GM12878 (cell line): ENCODE measurements at regions not wholly inside any gene's neighbourhood (a gene's known extent, or its start where the extent isn't known, plus 50 kb on each side); places are given as distances from the start of the nearest gene placed in this dataset.

Experiments used
- ATAC-seq: fragments of 200-7000 bp; cut with Tn5 transposase; 3 replicates; pipeline ENCODE4 v1.9.1; 2020; ENCODE audit warnings: mild to moderate bottlenecking, moderate library complexity
- BruUV-seq: library from RNA; stranded (reverse); fragments of 400-500 nt; replicated peaks from 2 replicates; lab custom pipeline; 2021; lab: Mats Ljungman, UMichigan
- CTCF ChIA-PET: fragments of 300-600 bp; sonication (Branson Sonifier 250); formaldehyde crosslinking; extraction: SDS; loops from one replicate; lab custom pipeline; 2021; ENCODE audit warnings: inconsistent platforms; lab: Yijun Ruan, JAX
- POLR2A ChIA-PET: fragments of 350-600 bp; formaldehyde crosslinking; extraction: SDS; loops from one replicate; lab custom pipeline; 2021; ENCODE audit warnings: inconsistent platforms; lab: Charles Lee
- RAD21 ChIA-PET: fragments of 300-600 bp; sonication (Branson Sonifier 250); formaldehyde crosslinking; loops from one replicate; lab custom pipeline; 2023; ENCODE audit warnings: antibody characterized with exemption; ENCODE audit not compliant: unreplicated experiment; lab: Charles Lee
- SMC1A ChIA-PET: fragments of 300-600 bp; sonication (Branson Sonifier 250); formaldehyde crosslinking; loops from one replicate; lab custom pipeline; 2023; ENCODE audit not compliant: unreplicated experiment, uncharacterized antibody; lab: Charles Lee
- DNase-seq: peaks from one replicate; pipeline ENCODE4 v3.0.0-alpha.2; 2011; ENCODE audit warnings: low read depth, low spot score
- FAIRE-seq: peaks from 3 replicates; lab custom pipeline; 2011; peaks lifted over from hg19 to GRCh38; lab: Jason Lieb, UNC
- H2AFZ ChIP-seq: 2 replicates; pipeline ENCODE4 v1.6.0; 2011; ENCODE audit warnings: low read depth, low read length, control low read depth; ENCODE audit not compliant: control insufficient read depth
- H3K27ac ChIP-seq: 2 replicates; pipeline ENCODE4 v1.5.1; 2011; ENCODE audit warnings: control low read depth; ENCODE audit not compliant: control insufficient read depth, insufficient read depth
- H3K27me3 ChIP-seq, 2 experiments: replicated peaks in 1 of 2; 2 replicates each; pipeline versions ENCODE4 v1.6.0 to v1.6.1; 2011; ENCODE audit warnings: low read length in 1 of 2; ENCODE audit not compliant: control insufficient read depth in 2 of 2, insufficient read depth in 2 of 2
- H3K36me3 ChIP-seq, 2 experiments: 2 replicates each; pipeline ENCODE4 v1.5.1; 2011; ENCODE audit warnings: low read length in 1 of 2; ENCODE audit not compliant: control insufficient read depth in 2 of 2, insufficient read depth in 2 of 2
- H3K4me1 ChIP-seq: 2 replicates; pipeline ENCODE4 v1.6.1; 2011; ENCODE audit warnings: mild to moderate bottlenecking, low read length, moderate library complexity, mixed read lengths; ENCODE audit not compliant: control insufficient read depth, insufficient read depth
- H3K4me2 ChIP-seq: 2 replicates; pipeline ENCODE4 v1.6.0; 2011; ENCODE audit warnings: control low read depth; ENCODE audit not compliant: control insufficient read depth, insufficient read depth
- H3K4me3 ChIP-seq: fragments of 200-600 bp; sonication (generic); 2 replicates; pipeline ENCODE4 v1.5.1; 2016
- H3K79me2 ChIP-seq: 2 replicates; pipeline ENCODE4 v1.6.0; 2011; ENCODE audit warnings: low read length; ENCODE audit not compliant: control insufficient read depth, insufficient read depth
- H3K9ac ChIP-seq: 2 replicates; pipeline ENCODE4 v1.8.0; 2011; ENCODE audit warnings: low read length, control low read depth, mixed read lengths; ENCODE audit not compliant: control insufficient read depth, insufficient read depth
- H3K9me3 ChIP-seq: replicated peaks from 3 replicates; pipeline ENCODE4 v1.5.1; 2011; ENCODE audit warnings: mild to moderate bottlenecking, low read length; ENCODE audit not compliant: control insufficient read depth, insufficient read depth
- H4K20me1 ChIP-seq: 2 replicates; pipeline ENCODE4 v1.6.0; 2011; ENCODE audit not compliant: control insufficient read depth, insufficient read depth
- CREB1 ChIP-seq: IDR thresholded peaks from 2 replicates; pipeline ENCODE4 v1.6.1; 2012; ENCODE audit warnings: low read depth, mild to moderate bottlenecking, inconsistent platforms
- CUX1 ChIP-seq: IDR thresholded peaks from 2 replicates; pipeline ENCODE4 v1.6.1; 2012; ENCODE audit warnings: improper control_type of control experiment, low read depth, low read length; ENCODE audit not compliant: insufficient replicate concordance
- HSF1 ChIP-seq: fragments of 150-350 bp; IDR thresholded peaks from 2 replicates; pipeline ENCODE4 v1.6.1; 2014; ENCODE audit warnings: mild to moderate bottlenecking, low read depth, low read length
- MTA2 ChIP-seq: fragments of 450-650 bp; IDR thresholded peaks from 2 replicates; pipeline ENCODE4 v1.6.1; 2016; ENCODE audit warnings: low read depth, mild to moderate bottlenecking, moderate library complexity
- NFIC ChIP-seq: IDR thresholded peaks from 2 replicates; pipeline ENCODE4 v1.6.1; 2012; ENCODE audit warnings: low read depth, mild to moderate bottlenecking, inconsistent platforms, low read length, moderate library complexity
- NR2F1 ChIP-seq: fragments of 450-650 bp; conservative IDR thresholded peaks from 2 replicates; pipeline ENCODE4 v1.6.1; 2017; ENCODE audit warnings: mild to moderate bottlenecking
- POU2F2 ChIP-seq: IDR thresholded peaks from 3 replicates; pipeline ENCODE4 v1.6.1; 2011; ENCODE audit warnings: low read depth, mild to moderate bottlenecking, low read length, borderline replicate concordance
- RB1 ChIP-seq: fragments of 450-650 bp; formaldehyde crosslinking; IDR thresholded peaks from 2 replicates; pipeline ENCODE4 v1.6.1; 2017; ENCODE audit warnings: mild to moderate bottlenecking, borderline replicate concordance
- SKIL ChIP-seq: fragments of 450-650 bp; IDR thresholded peaks from 2 replicates; pipeline ENCODE4 v1.6.1; 2017; ENCODE audit warnings: mild to moderate bottlenecking, low read depth, inconsistent platforms; ENCODE audit not compliant: poor library complexity, severe bottlenecking
- WRNIP1 ChIP-seq: IDR thresholded peaks from 2 replicates; pipeline ENCODE4 v1.6.1; 2011; ENCODE audit warnings: low read depth, low read length, improper control_type of control experiment, borderline replicate concordance
- YBX1 ChIP-seq: fragments of 450-650 bp; IDR thresholded peaks from 2 replicates; pipeline ENCODE4 v1.6.1; 2016; ENCODE audit warnings: antibody characterized with exemption
- ZBTB33 ChIP-seq: fragments of 450-650 bp; IDR thresholded peaks from 2 replicates; pipeline ENCODE4 v1.6.1; 2017; ENCODE audit warnings: mild to moderate bottlenecking
- WGBS: methylation state at CpG from one replicate; pipeline ENCODE4 v1.1.6; 2016; ENCODE audit warnings: low lambda C conversion rate; ENCODE audit not compliant: insufficient replicate concordance, insufficient coverage; ENCODE audit errors: missing lambda C conversion rate; 5-methylcytosine and 5-hydroxymethylcytosine counted together
- in situ Hi-C: fragments of 300-500 bp; cut with MboI; formaldehyde crosslinking; loops from 9 replicates; pipeline ENCODE4 v1.14.3; 2018; ENCODE audit warnings: mixed read lengths
- intact Hi-C: fragments of 100-400 bp; cut with micrococcal nuclease; formaldehyde crosslinking; loops from one replicate; pipeline ENCODE4 v1.14.2; 2022; ENCODE audit not compliant: unreplicated experiment

GRCh38 chr4:147360301-147360700 lies 120.6 kb upstream of the EDNRA start:
- DNase-seq, result no peak
- no peak for FAIRE-seq
- Histone ChIP-seq H3K4me3 (no peak overlapping the region), H3K36me3 (no peaks in the 10 kb centered on the region), H3K27ac (no peak overlapping the region), H3K79me2 (no peaks in the 10 kb centered on the region), H3K4me1 (no peaks in the 10 kb centered on the region), H3K4me2 (no peak overlapping the region), H3K9ac (no peak overlapping the region), H3K27me3 (no peaks in the 10 kb centered on the region), H3K9me3 (no peaks in the 10 kb centered on the region), H4K20me1 (no peaks in the 10 kb centered on the region), H2AFZ (no peak overlapping the region)
- WGBS, result 20% methylated on average over 3 of the region's 3 CpGs
- no TSS peak for BruUV-seq
- RAD21 ChIA-PET, result no interaction called here
- SMC1A ChIA-PET, result no interaction called here
- in situ Hi-C loops (no loop called here), intact Hi-C loops (no loop called here)
- CTCF ChIA-PET, result no interaction called here
- POLR2A ChIA-PET, result no interaction called here
- no peak for ATAC-seq
- TF ChIP-seq ZBTB33, result no peak
- TF ChIP-seq NR2F1, result no peak
- no peak for TF ChIP-seq MTA2
- TF ChIP-seq CREB1, result no peak
- no peak for TF ChIP-seq YBX1
- TF ChIP-seq NFIC, result no peak
- no peak for TF ChIP-seq CUX1
- TF ChIP-seq WRNIP1, result no peak
- no peak for TF ChIP-seq RB1
- TF ChIP-seq HSF1, result no peak
- TF ChIP-seq SKIL, result no peak
- TF ChIP-seq POU2F2, result no peak
